ENCODE measurements at regions not wholly inside any gene's neighbourhood (a gene's known extent, or its start where the extent isn't known, plus 50 kb on each side); places are given as distances from the start of the nearest gene placed in this dataset.
"Not testable (repeated sequence)": the region's sequence is repeated elsewhere in the genome, so short reads cannot be mapped to it uniquely, and the experiment has no call there.

GRCh38 chr10:4226941-4227540 is 442.0 kb upstream of the KLF6 start:
- TF ChIP-seq CTCF (IDR thresholded peaks at IDR 0.05; ENCODE audit: extremely low read depth, missing control alignments): no peak

GRCh38 chr10:4224178-4224577 is 439.2 kb upstream of the KLF6 start:
- DNase-seq (ENCODE audit: low spot score): no peak
- TF ChIP-seq CTCF (IDR thresholded peaks at IDR 0.05; ENCODE audit: extremely low read depth, missing control alignments): no peak

More at GRCh38 chr10:4226941-4227540, 442.0 kb upstream of the KLF6 start:
- no peak for DNase-seq (ENCODE audit: low spot score)

- not testable (repeated sequence) for DNase-seq (ENCODE audit: low spot score)
Observed at GRCh38 chr10:4221310-4221709, 436.3 kb upstream of the KLF6 start.

- no peak for DNase-seq (ENCODE audit: low spot score)
- TF ChIP-seq CTCF (IDR thresholded peaks at IDR 0.05; ENCODE audit: extremely low read depth, missing control alignments): no peak
Observed at GRCh38 chr10:4219901-4220300, 434.9 kb upstream of the KLF6 start.

- TF ChIP-seq CTCF (IDR thresholded peaks at IDR 0.05; ENCODE audit: extremely low read depth, missing control alignments): no peak
- DNase-seq (ENCODE audit: low spot score): no peak
Observed at GRCh38 chr10:4217653-4218052, 432.6 kb upstream of the KLF6 start.

GRCh38 chr10:4217187-4217586 is 432.2 kb upstream of the KLF6 start:
- DNase-seq (ENCODE audit: low spot score): no peak
- no peak for TF ChIP-seq CTCF (IDR thresholded peaks at IDR 0.05; ENCODE audit: extremely low read depth, missing control alignments)

GRCh38 chr10:4216726-4217125 is 431.7 kb upstream of the KLF6 start:
- no peak for DNase-seq (ENCODE audit: low spot score)

More at GRCh38 chr10:4216726-4217125, 431.7 kb upstream of the KLF6 start:
- TF ChIP-seq CTCF (IDR thresholded peaks at IDR 0.05; ENCODE audit: extremely low read depth, missing control alignments): no peak

All from GM20000 (cell line).